HepG2 (cell line): ENCODE measurements at regions not wholly inside any gene's neighbourhood (a gene's known extent, or its start where the extent isn't known, plus 50 kb on each side); places are given as distances from the start of the nearest gene placed in this dataset.

Source experiments
- ATAC-seq: fragments of 200-7000 bp; cut with Tn5 transposase; 3 replicates; pipeline ENCODE4 v1.9.1; 2020; ENCODE audit warnings: mild to moderate bottlenecking, moderate library complexity
- BruUV-seq: library from RNA; stranded (reverse); fragments of 400-500 nt; replicated peaks from 2 replicates; lab custom pipeline; 2021; lab: Mats Ljungman, UMichigan
- CTCF ChIA-PET: fragments of 300-600 bp; formaldehyde crosslinking; extraction: SDS; loops from one replicate; lab custom pipeline; 2021; ENCODE audit warnings: low total read pairs, inconsistent platforms, low intra/inter-chr PET ratio; lab: Yijun Ruan, JAX
- POLR2A ChIA-PET: fragments of 350-600 bp; sonication (Branson Sonifier 250); formaldehyde crosslinking; loops from one replicate; lab custom pipeline; 2020; ENCODE audit warnings: antibody characterized with exemption, inconsistent platforms; lab: Yijun Ruan, JAX
- DNase-seq: peaks from one replicate; pipeline ENCODE4 v3.0.0-alpha.2; 2015; ENCODE audit warnings: low spot score
- FAIRE-seq: peaks from 3 replicates; lab custom pipeline; 2011; peaks lifted over from hg19 to GRCh38; lab: Jason Lieb, UNC
- H2AFZ ChIP-seq: one replicate; pipeline ENCODE4 v1.6.1; 2011; ENCODE audit warnings: low read length, inconsistent platforms
- H3K27ac ChIP-seq: fragments of 300-600 bp; 3 replicates; pipeline ENCODE4 v1.8.0; 2011; ENCODE audit warnings: mixed run types, mild to moderate bottlenecking, mixed read lengths, low read length, inconsistent platforms; ENCODE audit not compliant: insufficient read depth; ENCODE audit errors: extremely low read length
- H3K27me3 ChIP-seq, 2 experiments: fragments of 200-600 bp in 1 of 2; 2 replicates in 1 of 2; 3 replicates in 1 of 2; pipeline versions ENCODE4 v1.6.0 to v1.8.0; 2011; ENCODE audit warnings: low read length in 2 of 2, mild to moderate bottlenecking in 2 of 2, moderate library complexity in 2 of 2, inconsistent platforms in 1 of 2; ENCODE audit not compliant: insufficient read depth in 2 of 2, control insufficient read depth in 1 of 2
- H3K36me3 ChIP-seq, 2 experiments: fragments of 200-600 bp in 1 of 2; replicated peaks in 1 of 2; 2 replicates in 1 of 2; 3 replicates in 1 of 2; pipeline versions ENCODE4 v1.5.1 to v1.8.0; 2011; ENCODE audit warnings: low read length in 2 of 2, inconsistent platforms in 1 of 2; ENCODE audit not compliant: insufficient read depth in 2 of 2, control insufficient read depth in 1 of 2
- H3K4me1 ChIP-seq: 2 replicates; pipeline ENCODE4 v1.5.1; 2012; ENCODE audit warnings: low read length, inconsistent platforms; ENCODE audit not compliant: insufficient read depth
- H3K4me2 ChIP-seq: 2 replicates; pipeline ENCODE4 v1.6.0; 2011; ENCODE audit warnings: low read depth, low read length, inconsistent platforms
- H3K4me3 ChIP-seq, 3 experiments: fragments of 200-600 bp in 1 of 3; sonication (generic), shearing (Covaris generic) in 1 of 3; replicated peaks in 1 of 3; 2 replicates each; pipeline ENCODE4 v1.5.1; 2011 to 2016; ENCODE audit warnings: low read length in 3 of 3, inconsistent platforms in 2 of 3, low read depth in 2 of 3, mild to moderate bottlenecking in 2 of 3, control low read depth in 1 of 3, mixed read lengths in 1 of 3; ENCODE audit not compliant: insufficient read depth in 1 of 3
- H3K79me2 ChIP-seq: one replicate; pipeline ENCODE4 v1.6.1; 2011; ENCODE audit warnings: low read length, inconsistent platforms; ENCODE audit not compliant: insufficient read depth
- H3K9ac ChIP-seq: 2 replicates; pipeline ENCODE4 v1.6.0; 2011; ENCODE audit warnings: mild to moderate bottlenecking, low read depth, low read length, inconsistent platforms; ENCODE audit not compliant: insufficient read depth
- H3K9me3 ChIP-seq: 2 replicates; pipeline ENCODE4 v1.5.1; 2012; ENCODE audit warnings: mild to moderate bottlenecking, low read length
- H4K20me1 ChIP-seq: 2 replicates; pipeline ENCODE4 v1.6.0; 2011; ENCODE audit warnings: inconsistent platforms, mild to moderate bottlenecking, low read length, moderate library complexity; ENCODE audit not compliant: insufficient read depth
- AKNA ChIP-seq: sonication (generic); formaldehyde crosslinking; IDR thresholded peaks from 2 replicates; pipeline ENCODE4 v1.4.0; 2020; ENCODE audit warnings: missing genetic modification reagents, borderline replicate concordance
- HDAC2 ChIP-seq: sonication (generic); formaldehyde crosslinking; IDR thresholded peaks from 2 replicates; pipeline ENCODE4 v1.4.0; 2020; ENCODE audit warnings: missing genetic modification reagents
- HHEX ChIP-seq: IDR thresholded peaks from 2 replicates; pipeline ENCODE4 v1.6.1; 2016; ENCODE audit warnings: control low read depth
- KDM6A ChIP-seq: IDR thresholded peaks from 2 replicates; pipeline ENCODE4 v1.6.1; 2016; ENCODE audit warnings: low read depth
- MAFK ChIP-seq, 2 experiments: IDR thresholded peaks in 1 of 2; conservative IDR thresholded peaks in 1 of 2; 2 replicates each; pipeline ENCODE4 v1.6.1; 2011; ENCODE audit warnings: improper control_type of control experiment in 2 of 2, low read length in 2 of 2
- POLR2AphosphoS5 ChIP-seq: IDR thresholded peaks from 2 replicates; pipeline ENCODE4 v1.6.1; 2012; ENCODE audit warnings: low read depth, low read length
- ZBTB3 ChIP-seq: sonication (generic); formaldehyde crosslinking; IDR thresholded peaks from 2 replicates; pipeline ENCODE4 v1.4.0; 2020; ENCODE audit warnings: low read depth, mild to moderate bottlenecking, moderate library complexity, missing genetic modification reagents, borderline replicate concordance
- ZBTB34 ChIP-seq: sonication (generic); formaldehyde crosslinking; IDR thresholded peaks from 2 replicates; pipeline ENCODE4 v1.8.0; 2022; ENCODE audit warnings: mild to moderate bottlenecking, missing genetic modification reagents
- ZMYM4 ChIP-seq: sonication (generic); formaldehyde crosslinking; IDR thresholded peaks from 2 replicates; pipeline ENCODE4 v1.8.1; 2023; ENCODE audit warnings: mild to moderate bottlenecking, missing genetic modification reagents
- ZNF234 ChIP-seq: sonication (generic); formaldehyde crosslinking; conservative IDR thresholded peaks from 2 replicates; pipeline ENCODE4 v1.5.1; 2020; ENCODE audit warnings: mild to moderate bottlenecking, missing genetic modification reagents
- ZNF317 ChIP-seq: sonication (generic); formaldehyde crosslinking; IDR thresholded peaks from 2 replicates; pipeline ENCODE4 v1.5.0; 2020; ENCODE audit warnings: mild to moderate bottlenecking, missing genetic modification reagents
- ZNF605 ChIP-seq: sonication (generic); formaldehyde crosslinking; IDR thresholded peaks from 2 replicates; pipeline ENCODE4 v1.8.0; 2022; ENCODE audit warnings: mild to moderate bottlenecking, missing genetic modification reagents
- WGBS: methylation state at CpG from one replicate; pipeline ENCODE4 v1.1.6; 2017; ENCODE audit warnings: low lambda C conversion rate; 5-methylcytosine and 5-hydroxymethylcytosine counted together
- in situ Hi-C: cut with HindIII; loops from 2 replicates; pipeline ENCODE4 v1.10.0; 2017; ENCODE audit warnings: low pct_unique_long_range_greater_than_20kb; ENCODE audit not compliant: extremely low pct_ligation_motif_present
- intact Hi-C: fragments of 100-400 bp; cut with micrococcal nuclease; formaldehyde crosslinking; loops from one replicate; pipeline ENCODE4 v1.10.0; 2022; ENCODE audit not compliant: unreplicated experiment
- TF ChIP-seq, protein P1 (sequence below): IDR thresholded peaks from 2 replicates; pipeline ENCODE4 v1.6.1; 2016; ENCODE audit warnings: low read depth, missing genetic modification reagents, missing compliant biosample characterization

GRCh38 chr3:182725372-182726251 lies 67.7 kb upstream of the ATP11B start:
- H3K4me1 ChIP-seq: peaks cover 8% of the 10 kb centered on the region
- in situ Hi-C loops (no loop called here), intact Hi-C loops (no loop called here)
- no peaks in the 10 kb centered on the region for H3K79me2 ChIP-seq
- no peak overlapping the region for H3K4me3 ChIP-seq
- no peaks in the 10 kb centered on the region for H3K36me3 ChIP-seq
- no peak overlapping the region for H3K4me2 ChIP-seq
- no TSS peak for BruUV-seq
- H4K20me1 ChIP-seq: no peaks in the 10 kb centered on the region
- no peak for FAIRE-seq
- ChIA-PET CTCF (no interaction called here), POLR2A (no interaction called here)
- no peak for ATAC-seq
- no peak for DNase-seq
- H3K27me3 ChIP-seq: peaks cover 0 to 23% of the 10 kb centered on the region in 2 experiments; a peak in 2 of 5 replicates
- WGBS: 48% methylated on average over 16 of the region's 16 CpGs
- H3K27ac ChIP-seq: no peak overlapping the region
- no peak overlapping the region for H2AFZ ChIP-seq
- H3K9me3 ChIP-seq: no peaks in the 10 kb centered on the region
- H3K9ac ChIP-seq: no peak overlapping the region
- TF ChIP-seq ZBTB3 (CRISPR knock-in tag) (no peak), ZNF605 (no peak), ZMYM4 (CRISPR knock-in tag) (no peak), ZNF234 (no peak), POLR2AphosphoS5 (no peak), HDAC2 (no peak), ZBTB34 (no peak), KDM6A (no peak), AKNA (CRISPR knock-in tag) (no peak), ZNF317 (CRISPR knock-in tag) (no peak), MAFK (conservative IDR thresholded peaks at IDR 0.05 in 1 of 2, IDR thresholded peaks at IDR 0.05 in 1 of 2; ENCODE audit: low read length in 2 of 2) (no peak), HHEX (CRISPR knock-in tag) (no peak)
- TF ChIP-seq, protein P1, sequence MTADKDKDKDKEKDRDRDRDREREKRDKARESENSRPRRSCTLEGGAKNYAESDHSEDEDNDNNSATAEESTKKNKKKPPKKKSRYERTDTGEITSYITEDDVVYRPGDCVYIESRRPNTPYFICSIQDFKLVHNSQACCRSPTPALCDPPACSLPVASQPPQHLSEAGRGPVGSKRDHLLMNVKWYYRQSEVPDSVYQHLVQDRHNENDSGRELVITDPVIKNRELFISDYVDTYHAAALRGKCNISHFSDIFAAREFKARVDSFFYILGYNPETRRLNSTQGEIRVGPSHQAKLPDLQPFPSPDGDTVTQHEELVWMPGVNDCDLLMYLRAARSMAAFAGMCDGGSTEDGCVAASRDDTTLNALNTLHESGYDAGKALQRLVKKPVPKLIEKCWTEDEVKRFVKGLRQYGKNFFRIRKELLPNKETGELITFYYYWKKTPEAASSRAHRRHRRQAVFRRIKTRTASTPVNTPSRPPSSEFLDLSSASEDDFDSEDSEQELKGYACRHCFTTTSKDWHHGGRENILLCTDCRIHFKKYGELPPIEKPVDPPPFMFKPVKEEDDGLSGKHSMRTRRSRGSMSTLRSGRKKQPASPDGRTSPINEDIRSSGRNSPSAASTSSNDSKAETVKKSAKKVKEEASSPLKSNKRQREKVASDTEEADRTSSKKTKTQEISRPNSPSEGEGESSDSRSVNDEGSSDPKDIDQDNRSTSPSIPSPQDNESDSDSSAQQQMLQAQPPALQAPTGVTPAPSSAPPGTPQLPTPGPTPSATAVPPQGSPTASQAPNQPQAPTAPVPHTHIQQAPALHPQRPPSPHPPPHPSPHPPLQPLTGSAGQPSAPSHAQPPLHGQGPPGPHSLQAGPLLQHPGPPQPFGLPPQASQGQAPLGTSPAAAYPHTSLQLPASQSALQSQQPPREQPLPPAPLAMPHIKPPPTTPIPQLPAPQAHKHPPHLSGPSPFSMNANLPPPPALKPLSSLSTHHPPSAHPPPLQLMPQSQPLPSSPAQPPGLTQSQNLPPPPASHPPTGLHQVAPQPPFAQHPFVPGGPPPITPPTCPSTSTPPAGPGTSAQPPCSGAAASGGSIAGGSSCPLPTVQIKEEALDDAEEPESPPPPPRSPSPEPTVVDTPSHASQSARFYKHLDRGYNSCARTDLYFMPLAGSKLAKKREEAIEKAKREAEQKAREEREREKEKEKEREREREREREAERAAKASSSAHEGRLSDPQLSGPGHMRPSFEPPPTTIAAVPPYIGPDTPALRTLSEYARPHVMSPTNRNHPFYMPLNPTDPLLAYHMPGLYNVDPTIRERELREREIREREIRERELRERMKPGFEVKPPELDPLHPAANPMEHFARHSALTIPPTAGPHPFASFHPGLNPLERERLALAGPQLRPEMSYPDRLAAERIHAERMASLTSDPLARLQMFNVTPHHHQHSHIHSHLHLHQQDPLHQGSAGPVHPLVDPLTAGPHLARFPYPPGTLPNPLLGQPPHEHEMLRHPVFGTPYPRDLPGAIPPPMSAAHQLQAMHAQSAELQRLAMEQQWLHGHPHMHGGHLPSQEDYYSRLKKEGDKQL: no peak
